ENCODE measurements at regions not wholly inside any gene's neighbourhood (a gene's known extent, or its start where the extent isn't known, plus 50 kb on each side); places are given as distances from the start of the nearest gene placed in this dataset.

GRCh38 chr10:128318913-128319312, 192.7 kb upstream of the MKI67 start:
- DNase-seq: no peak

DNA sequence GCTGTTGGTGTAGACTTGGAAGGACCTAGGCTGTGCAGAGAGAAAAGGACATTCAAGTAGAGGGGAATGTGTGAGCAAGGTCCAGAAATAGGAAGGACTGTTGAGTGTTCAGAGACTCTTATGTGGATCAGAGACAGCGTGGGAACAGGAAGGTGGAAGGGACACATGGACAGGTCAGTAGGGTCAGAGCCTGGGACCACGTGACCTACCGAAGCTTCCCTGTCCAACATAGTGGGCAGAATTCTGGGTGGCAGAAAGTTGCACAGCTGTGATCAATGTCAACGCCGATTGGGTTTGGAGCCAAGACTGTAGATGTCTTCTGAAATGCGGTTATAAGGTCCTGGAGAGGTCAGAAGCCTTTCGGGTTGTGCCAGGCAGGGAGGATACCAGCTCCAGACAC, 195.9 kb upstream of the MKI67 start:
- DNase-seq: no peak

DNA sequence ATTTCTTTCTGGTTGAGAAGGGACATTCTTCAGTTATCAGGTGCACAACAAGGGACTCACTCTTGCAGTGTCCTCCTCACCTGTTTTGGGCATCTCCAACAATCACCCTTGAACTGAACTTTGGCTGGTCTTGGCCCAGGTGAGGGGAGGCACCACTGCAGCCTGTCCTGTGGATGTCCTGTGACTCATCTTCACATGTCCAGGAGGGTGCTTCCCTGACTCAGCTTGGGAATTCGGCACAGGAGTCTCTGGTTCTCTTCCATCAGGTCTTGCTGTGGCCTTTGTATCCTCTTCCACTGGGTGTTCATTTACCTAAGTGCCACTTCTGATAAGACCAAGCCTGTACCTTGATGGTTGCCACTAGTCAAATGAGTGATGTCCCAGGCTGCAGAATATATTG, 196.7 kb upstream of the MKI67 start:
- DNase-seq: no peak

- DNase-seq: no peak
These were observed 198.0 kb upstream of the MKI67 start for GRCh38 chr10:128324058-128324827.

DNA sequence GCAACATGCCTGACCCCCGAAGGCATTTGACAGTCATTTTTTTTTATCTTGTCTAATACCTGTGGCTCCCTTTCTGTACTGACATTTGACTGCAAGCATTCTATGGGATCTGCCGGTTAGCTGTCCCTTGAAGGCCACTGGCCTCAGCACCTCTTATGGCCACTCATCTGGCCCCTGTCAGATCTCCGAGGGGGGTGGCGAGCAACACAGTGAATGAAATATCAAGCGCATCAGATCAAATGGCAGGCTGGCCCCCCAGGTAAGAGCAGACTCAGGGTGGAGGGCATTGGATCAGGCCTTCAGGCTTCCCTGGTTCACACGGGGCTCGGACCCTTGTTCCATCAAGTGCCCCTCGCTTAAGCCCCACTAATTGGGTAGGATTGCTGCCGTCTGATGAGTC, 199.6 kb upstream of the MKI67 start:
- no peak for DNase-seq

- DNase-seq: no peak
These were observed 200.0 kb upstream of the MKI67 start for GRCh38 chr10:128326251-128326650.

DNA sequence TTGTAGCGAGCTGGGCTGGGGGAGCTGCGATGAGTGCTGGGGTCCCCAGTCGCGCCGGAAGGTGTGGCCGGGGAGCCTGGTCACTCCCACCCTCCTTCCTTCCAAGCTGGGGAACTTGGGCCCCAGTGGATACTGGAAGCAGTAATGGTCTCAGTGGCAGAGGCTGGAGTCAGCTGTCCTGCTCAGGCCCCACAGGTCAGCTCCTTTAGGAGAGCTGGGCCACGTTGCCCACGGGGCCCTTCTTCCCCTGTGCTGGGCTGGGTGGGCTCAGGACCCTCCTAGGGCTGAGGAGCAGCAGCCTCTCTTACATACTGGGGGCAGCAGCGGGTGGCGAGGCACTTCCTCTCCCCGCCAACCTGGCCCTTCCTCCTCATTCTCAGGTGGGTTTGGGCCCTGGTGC, 200.6 kb upstream of the MKI67 start:
- DNase-seq: no peak

- DNase-seq: no peak
These were observed 210.2 kb upstream of the MKI67 start for GRCh38 chr10:128336401-128336800.

DNA sequence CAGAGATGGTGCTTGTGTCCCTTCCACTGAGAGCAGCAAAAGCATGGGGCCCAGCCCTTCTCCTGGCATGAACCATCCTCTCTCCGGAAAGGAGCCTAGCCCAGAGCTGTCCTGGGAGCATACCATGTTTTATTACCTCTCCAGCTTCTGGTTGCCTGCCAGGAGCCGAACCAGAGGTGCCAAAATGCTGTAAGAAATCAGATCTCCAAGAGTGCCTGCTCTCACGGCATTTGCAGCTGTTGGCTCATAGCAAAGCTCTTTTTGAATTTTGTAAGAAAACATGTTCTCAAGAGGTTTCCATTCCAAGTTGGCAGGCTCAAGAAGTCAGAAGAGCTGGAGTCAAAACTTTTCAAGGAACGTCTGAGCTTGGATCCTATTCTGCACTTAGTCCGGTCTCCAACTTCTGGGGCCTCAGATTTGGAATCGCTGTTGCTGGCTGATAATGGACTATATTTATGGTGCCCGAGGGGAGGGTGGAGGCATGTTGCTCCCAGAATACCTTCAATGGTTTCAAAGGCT, 211.7 kb upstream of the MKI67 start:
- DNase-seq: no peak

GRCh38 chr10:128338951-128339350, 212.7 kb upstream of the MKI67 start:
- no peak for DNase-seq

DNA sequence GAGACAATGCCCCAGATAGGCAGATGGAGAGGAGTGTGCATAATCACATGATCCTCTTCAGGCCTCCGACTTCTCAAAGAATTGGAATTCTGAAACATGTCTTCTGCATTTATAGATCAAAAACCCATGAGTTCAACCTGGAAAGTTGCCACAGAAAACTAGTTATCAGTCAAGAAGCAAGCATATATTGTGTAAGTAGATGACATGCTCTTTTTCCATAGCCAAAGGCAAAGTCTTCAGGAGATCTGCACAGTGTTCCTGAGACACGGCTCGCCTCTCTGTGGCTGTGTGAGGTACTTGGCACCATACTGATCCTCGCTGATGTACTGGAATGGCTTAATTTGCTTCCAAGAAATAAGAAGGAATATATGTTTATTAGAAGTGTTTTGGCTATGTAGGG, 213.5 kb upstream of the MKI67 start:
- DNase-seq: no peak

DNA sequence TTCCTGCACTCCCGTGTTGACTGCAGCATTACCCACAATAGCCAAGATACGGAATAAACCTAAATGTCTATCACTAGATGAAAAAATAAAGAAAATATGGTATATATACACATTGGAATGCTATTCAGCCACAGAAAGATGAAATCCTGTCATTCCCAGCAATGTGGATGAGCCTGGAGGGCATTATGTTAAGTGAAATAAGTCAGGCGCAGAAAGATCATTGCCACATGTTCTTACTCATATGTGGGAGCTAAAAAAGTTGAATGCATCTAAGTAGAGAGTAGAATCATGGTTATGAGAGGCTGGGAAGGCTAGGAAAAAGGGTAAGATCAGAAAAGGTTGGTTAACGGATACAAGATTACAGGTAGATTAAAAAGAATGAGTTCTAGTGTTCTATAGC, 219.1 kb upstream of the MKI67 start:
- DNase-seq: no peak

DNA sequence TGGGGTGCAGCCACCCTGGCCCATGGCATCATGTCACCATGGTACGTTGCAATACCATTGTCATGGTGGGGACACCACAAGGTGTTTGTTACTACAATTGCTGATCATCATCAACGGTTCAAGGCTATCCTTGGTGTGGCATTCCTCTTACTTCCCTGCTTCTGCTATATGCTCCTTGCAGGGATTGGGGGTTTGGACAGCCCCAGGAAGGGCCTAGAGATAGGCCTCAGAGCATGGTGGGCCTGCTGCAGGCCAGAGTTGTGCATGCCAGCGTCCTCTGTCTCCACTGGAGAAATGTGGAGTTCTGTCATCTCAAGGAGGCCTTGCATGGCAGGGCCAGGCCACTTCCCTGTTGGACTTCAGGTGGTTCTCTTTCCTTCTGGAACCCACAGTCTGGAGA, 234.6 kb upstream of the MKI67 start:
- DNase-seq: no peak

GRCh38 chr10:128361487-128361886, 235.3 kb upstream of the MKI67 start:
- no peak for DNase-seq

DNA sequence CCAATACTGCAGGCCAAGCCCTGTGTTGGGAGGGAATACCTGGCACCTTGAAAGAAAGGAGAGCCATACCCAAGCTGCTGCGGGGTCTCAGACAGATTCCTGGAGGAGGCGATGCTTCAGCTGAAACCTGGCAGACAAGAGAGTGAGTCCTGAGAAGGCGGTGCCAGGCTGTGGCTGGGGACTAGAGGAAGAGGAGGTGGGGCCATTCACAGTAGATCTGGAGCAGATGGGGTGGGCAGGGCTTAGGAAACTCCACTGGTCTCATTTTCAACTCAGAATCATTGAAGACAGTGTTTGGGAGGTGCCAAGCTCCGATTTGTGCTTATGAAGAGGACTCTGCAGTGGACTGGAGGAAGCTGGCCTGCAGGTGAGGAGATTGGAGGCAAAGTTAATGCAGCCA, 236.3 kb upstream of the MKI67 start:
- DNase-seq: no peak

GRCh38 chr10:128364631-128365030, 238.4 kb upstream of the MKI67 start:
- no peak for DNase-seq

DNA sequence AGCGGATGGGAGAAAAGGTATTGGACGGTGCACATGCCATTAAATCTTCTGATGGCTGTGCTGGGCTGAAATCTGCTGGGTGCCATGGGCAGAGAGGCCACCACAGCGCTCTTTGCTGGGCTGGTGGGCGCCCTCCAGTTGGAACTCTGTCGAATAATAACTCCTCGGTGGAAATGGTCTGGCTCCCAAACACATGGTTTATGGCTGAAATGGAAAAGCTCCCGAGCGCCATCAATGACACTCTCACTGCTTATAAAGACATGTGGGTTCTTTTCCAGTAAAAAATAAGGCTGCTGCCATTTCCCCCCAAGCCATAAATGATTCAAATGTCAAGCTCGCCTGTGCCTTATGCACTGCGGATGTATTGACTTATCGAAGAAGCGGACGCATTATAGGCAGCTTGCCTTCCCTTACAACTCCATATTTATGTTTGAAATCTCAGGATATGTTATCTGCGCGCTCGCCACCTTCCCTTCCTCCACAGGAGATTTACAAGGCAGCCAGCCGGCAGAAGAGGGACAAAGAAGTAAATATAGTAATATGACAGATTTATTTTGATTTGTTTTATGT, 239.0 kb upstream of the MKI67 start:
- no peak for DNase-seq

DNA sequence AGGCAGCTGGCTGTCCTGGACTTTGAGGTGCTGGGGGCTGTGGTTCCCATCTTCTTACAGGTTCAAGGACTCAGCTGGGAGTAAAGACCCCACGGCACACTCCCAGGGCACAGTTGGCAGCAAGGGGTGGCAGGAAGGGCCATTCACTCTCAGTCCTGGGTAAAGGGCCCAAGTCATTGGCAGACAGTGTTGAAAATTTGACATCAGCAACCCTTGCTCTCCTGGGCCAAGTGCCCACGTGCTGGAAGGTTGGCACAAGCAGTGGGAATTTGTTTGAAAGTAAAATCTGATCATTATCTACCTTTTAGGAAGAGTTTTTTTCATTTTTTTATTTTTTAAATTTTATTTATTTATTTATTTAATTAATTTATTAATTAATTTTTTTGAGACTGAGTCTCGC, 241.6 kb upstream of the MKI67 start:
- DNase-seq: no peak

DNA sequence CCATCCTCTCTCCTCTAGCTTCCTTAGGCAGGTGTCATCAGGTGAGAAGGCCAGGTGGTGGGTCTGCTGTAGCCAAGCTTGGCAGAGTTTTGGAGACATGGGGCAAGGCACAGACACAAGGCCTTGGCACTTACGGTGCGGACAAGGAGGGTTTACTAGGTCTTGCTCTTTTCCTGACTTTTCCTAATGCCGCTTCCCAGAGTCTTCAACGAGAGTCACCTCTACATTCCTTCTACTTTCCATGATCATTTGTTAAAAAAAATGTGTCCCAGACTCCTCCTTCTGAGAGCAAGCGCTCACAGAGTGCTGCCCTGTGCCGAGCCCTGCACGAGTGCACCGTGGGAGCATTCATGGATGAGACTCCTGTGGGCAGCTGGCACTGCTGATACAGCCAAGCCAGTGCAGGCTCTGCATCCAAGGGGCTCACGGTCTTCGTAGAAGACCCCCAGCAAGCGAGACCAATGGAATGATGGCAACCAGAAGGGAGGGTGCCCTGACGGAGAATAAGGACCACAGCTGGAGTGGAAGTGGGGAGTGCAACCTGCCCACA, 243.0 kb upstream of the MKI67 start:
- DNase-seq: no peak

DNA sequence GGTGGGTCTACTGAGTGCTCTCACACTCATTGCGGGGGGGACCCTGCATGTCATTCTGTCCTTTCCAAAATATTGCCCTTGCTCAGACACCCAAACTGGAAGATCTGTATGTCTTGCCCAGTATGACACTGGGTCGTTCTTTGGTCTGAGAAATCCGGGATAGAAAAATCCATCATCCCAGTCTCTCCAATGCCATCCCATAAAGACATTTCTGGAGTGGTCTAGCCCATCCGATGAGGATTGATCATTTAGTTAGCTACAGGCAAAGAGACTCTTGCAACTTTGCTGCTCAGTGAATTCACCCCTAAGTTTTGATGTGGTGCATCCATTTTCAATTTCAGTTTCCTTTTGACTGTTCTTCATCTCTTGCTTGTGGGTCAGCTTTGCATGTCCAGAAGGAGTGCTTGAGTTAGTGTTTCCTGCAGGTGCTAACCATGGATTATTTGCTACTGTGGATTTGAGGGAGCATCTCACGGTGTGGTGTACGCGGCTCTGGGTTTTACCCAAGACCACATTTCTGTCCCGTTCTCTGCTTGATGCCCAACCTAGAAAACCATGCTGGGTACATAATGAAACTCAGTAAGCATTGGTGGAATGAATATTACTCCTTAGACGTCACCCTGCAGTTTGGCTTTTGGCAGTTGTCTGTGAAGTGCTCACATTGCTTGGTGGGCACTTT, 247.0 kb upstream of the MKI67 start:
- DNase-seq: no peak

GRCh38 chr10:128373831-128374230, 247.6 kb upstream of the MKI67 start:
- DNase-seq: no peak

GRCh38 chr10:128375171-128375570, 248.9 kb upstream of the MKI67 start:
- no peak for DNase-seq

GRCh38 chr10:128377364-128377987, 251.3 kb upstream of the MKI67 start:
- DNase-seq: no peak

Data from RPMI8226 (cell line).